SK-N-SH treated with all-trans-retinoic acid at 6 μM for 48 hours (cell line): ENCODE measurements at regions not wholly inside any gene's neighbourhood (a gene's known extent, or its start where the extent isn't known, plus 50 kb on each side); places are given as distances from the start of the nearest gene placed in this dataset.

Source experiments
- ATAC-seq: fragments of 200-7000 bp; cut with Tn5 transposase; 3 replicates; pipeline ENCODE4 v1.9.1; 2020; ENCODE audit warnings: mild to moderate bottlenecking, moderate library complexity
- ARNTL ChIP-seq: fragments of 450-650 bp; formaldehyde crosslinking; IDR thresholded peaks from 2 replicates; pipeline ENCODE4 v1.5.0; 2020; ENCODE audit warnings: low read depth, mild to moderate bottlenecking, moderate library complexity, borderline replicate concordance
- BACH2 ChIP-seq: fragments of 250-450 bp; sonication (Bioruptor Pico); IDR thresholded peaks from 2 replicates; pipeline ENCODE4 v1.9.0; 2021; ENCODE audit warnings: mild to moderate bottlenecking, borderline replicate concordance
- CREB5 ChIP-seq: fragments of 250-450 bp; sonication (Bioruptor Pico); IDR thresholded peaks from 2 replicates; pipeline ENCODE4 v1.5.1; 2020; ENCODE audit warnings: low read depth, mild to moderate bottlenecking, moderate library complexity
- CSRNP3 ChIP-seq: fragments of 250-450 bp; sonication (Bioruptor Pico); IDR thresholded peaks from 2 replicates; pipeline ENCODE4 v1.5.1; 2021; ENCODE audit warnings: mild to moderate bottlenecking, moderate library complexity
- ESRRG ChIP-seq: fragments of 250-450 bp; sonication (Bioruptor Pico); IDR thresholded peaks from 2 replicates; pipeline ENCODE4 v1.6.1; 2021; ENCODE audit warnings: mild to moderate bottlenecking
- ISL1 ChIP-seq: fragments of 250-450 bp; sonication (Bioruptor Pico); IDR thresholded peaks from 2 replicates; pipeline ENCODE4 v2.1.2; 2022; ENCODE audit warnings: mild to moderate bottlenecking, moderate library complexity
- OSR1 ChIP-seq: fragments of 250-450 bp; sonication (Bioruptor Pico); IDR thresholded peaks from 2 replicates; pipeline ENCODE4 v1.8.0; 2022; ENCODE audit warnings: moderate library complexity, mild to moderate bottlenecking, inconsistent platforms
- PATZ1 ChIP-seq: fragments of 250-450 bp; sonication (Bioruptor Pico); IDR thresholded peaks from 2 replicates; pipeline ENCODE4 v1.8.0; 2020; ENCODE audit warnings: mild to moderate bottlenecking, moderate library complexity, borderline replicate concordance
- POU6F1 ChIP-seq: fragments of 250-450 bp; sonication (Bioruptor Pico); IDR thresholded peaks from 2 replicates; pipeline ENCODE4 v1.8.0; 2021; ENCODE audit warnings: low read depth, mild to moderate bottlenecking, moderate library complexity, borderline replicate concordance
- SNAI2 ChIP-seq: fragments of 250-450 bp; sonication (Bioruptor Pico); IDR thresholded peaks from 2 replicates; pipeline ENCODE4 v1.5.0; 2020; ENCODE audit warnings: mild to moderate bottlenecking, moderate library complexity
- TCF4 ChIP-seq: fragments of 250-450 bp; sonication (Bioruptor Pico); IDR thresholded peaks from 2 replicates; pipeline ENCODE4 v1.8.0; 2021; ENCODE audit warnings: mild to moderate bottlenecking, moderate library complexity, borderline replicate concordance
- ZC3H10 ChIP-seq: fragments of 250-450 bp; sonication (Bioruptor Pico); IDR thresholded peaks from 2 replicates; pipeline ENCODE4 v1.5.1; 2021; ENCODE audit warnings: mild to moderate bottlenecking, moderate library complexity
- ZFP3 ChIP-seq: fragments of 250-450 bp; sonication (Bioruptor Pico); IDR thresholded peaks from 2 replicates; pipeline ENCODE4 v1.5.0; 2020; ENCODE audit warnings: mild to moderate bottlenecking, moderate library complexity
- ZFP30 ChIP-seq: fragments of 450-650 bp; formaldehyde crosslinking; IDR thresholded peaks from 2 replicates; pipeline ENCODE4 v1.5.0; 2022; ENCODE audit warnings: mild to moderate bottlenecking, moderate library complexity
- ZNF565 ChIP-seq: fragments of 450-650 bp; formaldehyde crosslinking; conservative IDR thresholded peaks from 2 replicates; pipeline ENCODE4 v1.5.0; 2020; ENCODE audit warnings: low read depth, mild to moderate bottlenecking, moderate library complexity

- ATAC-seq = no peak
- TF ChIP-seq TCF4 (CRISPR knock-in tag) (no peak), PATZ1 (no peak)
Observed at GRCh38 chr2:217438136-217438535, 564.7 kb downstream of the TNS1 start.

- ATAC-seq = no peak
- TF ChIP-seq ZFP30 (CRISPR knock-in tag) = no peak
- TF ChIP-seq TCF4 (CRISPR knock-in tag) = no peak
- TF ChIP-seq ISL1 (CRISPR knock-in tag) = no peak
- no peak for TF ChIP-seq ZC3H10 (CRISPR knock-in tag)
- TF ChIP-seq CREB5 (CRISPR knock-in tag) = no peak
Observed at GRCh38 chr2:217437290-217437870, 565.4 kb downstream of the TNS1 start.

GRCh38 chr2:217436386-217436785, 566.4 kb downstream of the TNS1 start:
- no peak for TF ChIP-seq CREB5 (CRISPR knock-in tag)
- TF ChIP-seq ARNTL (CRISPR knock-in tag) = no peak
- TF ChIP-seq TCF4 (CRISPR knock-in tag) = no peak
- TF ChIP-seq ZNF565 (CRISPR knock-in tag) = no peak
- ATAC-seq = no peak

GRCh38 chr2:217434180-217434975, 568.4 kb downstream of the TNS1 start:
- no peak for TF ChIP-seq ESRRG
- peak; percentile 59; the same call in 1 of the 2 replicates for TF ChIP-seq TCF4 (CRISPR knock-in tag)
- peak; percentile 100 for ATAC-seq

- ATAC-seq = peak; percentile 15; the same call in 2 of the 3 replicates
- TF ChIP-seq ZFP3 (CRISPR knock-in tag) = no peak
- TF ChIP-seq ARNTL (CRISPR knock-in tag) = no peak
- TF ChIP-seq SNAI2 (CRISPR knock-in tag) = 0 out of 2 replicates have a peak, but pooled peaks have one; percentile 32
- no peak for TF ChIP-seq ZNF565 (CRISPR knock-in tag)
- no peak for TF ChIP-seq POU6F1 (CRISPR knock-in tag)
- no peak for TF ChIP-seq OSR1
Observed at GRCh38 chr2:217433522-217433921, 569.3 kb downstream of the TNS1 start.

GRCh38 chr2:217431577-217432269, 571.1 kb downstream of the TNS1 start:
- no peak for TF ChIP-seq CSRNP3 (CRISPR knock-in tag)
- peak; percentile 21; the same call in 1 of the 2 replicates for TF ChIP-seq BACH2 (CRISPR knock-in tag)
- no peak for ATAC-seq
